ENCODE measurements at regions not wholly inside any gene's neighbourhood (a gene's known extent, or its start where the extent isn't known, plus 50 kb on each side); places are given as distances from the start of the nearest gene placed in this dataset.

GRCh38 chr2:128642316-128642715 lies 323.6 kb upstream of the HS6ST1 start:
- no peak for ATAC-seq
- Mint-ChIP-seq H3K27ac (no peak overlapping the region), H3K27me3 (peaks cover 11% of the 10 kb centered on the region), H3K4me1 (no peaks in the 10 kb centered on the region), H3K9me3 (no peaks in the 10 kb centered on the region), H3K4me3 (no peak overlapping the region), H3K36me3 (no peaks in the 10 kb centered on the region)

GRCh38 chr2:128642821-128643220 lies 324.2 kb upstream of the HS6ST1 start:
- ATAC-seq, result no peak
- Mint-ChIP-seq H3K4me1 (no peaks in the 10 kb centered on the region), H3K27me3 (peaks cover 6% of the 10 kb centered on the region), H3K36me3 (no peaks in the 10 kb centered on the region), H3K9me3 (no peaks in the 10 kb centered on the region), H3K27ac (no peak overlapping the region), H3K4me3 (no peak overlapping the region)

- Mint-ChIP-seq H3K27me3 (peaks cover under 1% of the 10 kb centered on the region), H3K36me3 (no peaks in the 10 kb centered on the region), H3K27ac (no peak overlapping the region), H3K4me3 (no peak overlapping the region), H3K4me1 (no peaks in the 10 kb centered on the region), H3K9me3 (no peaks in the 10 kb centered on the region)
- no peak for ATAC-seq
These were observed 324.8 kb upstream of the HS6ST1 start for GRCh38 chr2:128643221-128644065.

- Mint-ChIP-seq H3K36me3 (no peaks in the 10 kb centered on the region), H3K9me3 (no peaks in the 10 kb centered on the region), H3K4me1 (no peaks in the 10 kb centered on the region), H3K4me3 (no peak overlapping the region), H3K27ac (no peak overlapping the region), H3K27me3 (no peaks in the 10 kb centered on the region)
- ATAC-seq, result no peak
These were observed 325.5 kb upstream of the HS6ST1 start for GRCh38 chr2:128644156-128644555.

GRCh38 chr2:128644718-128645256 lies 326.1 kb upstream of the HS6ST1 start:
- Mint-ChIP-seq H3K27ac (no peak overlapping the region), H3K36me3 (no peaks in the 10 kb centered on the region), H3K9me3 (no peaks in the 10 kb centered on the region), H3K27me3 (no peaks in the 10 kb centered on the region), H3K4me1 (no peaks in the 10 kb centered on the region), H3K4me3 (no peak overlapping the region)
- ATAC-seq, result no peak

- no peak for ATAC-seq
- H3K27me3 Mint-ChIP-seq, result no peaks in the 10 kb centered on the region
These were observed 327.0 kb upstream of the HS6ST1 start for GRCh38 chr2:128645631-128646030.

GRCh38 chr2:128646091-128646490 lies 327.4 kb upstream of the HS6ST1 start:
- Mint-ChIP-seq H3K27me3 (no peaks in the 10 kb centered on the region), H3K36me3 (no peaks in the 10 kb centered on the region), H3K4me3 (no peak overlapping the region), H3K9me3 (no peaks in the 10 kb centered on the region), H3K27ac (no peak overlapping the region), H3K4me1 (no peaks in the 10 kb centered on the region)
- ATAC-seq, result no peak

More at GRCh38 chr2:128645631-128646030, 327.0 kb upstream of the HS6ST1 start:
- Mint-ChIP-seq H3K4me3 (no peak overlapping the region), H3K4me1 (no peaks in the 10 kb centered on the region), H3K9me3 (no peaks in the 10 kb centered on the region), H3K36me3 (no peaks in the 10 kb centered on the region), H3K27ac (no peak overlapping the region)

- no peaks in the 10 kb centered on the region for H3K4me1 Mint-ChIP-seq
- H3K27me3 Mint-ChIP-seq, result no peaks in the 10 kb centered on the region
- H3K27ac Mint-ChIP-seq, result no peak overlapping the region
- H3K4me3 Mint-ChIP-seq, result no peak overlapping the region
- ATAC-seq, result no peak
- no peaks in the 10 kb centered on the region for H3K36me3 Mint-ChIP-seq
- no peaks in the 10 kb centered on the region for H3K9me3 Mint-ChIP-seq
These were observed 328.0 kb upstream of the HS6ST1 start for GRCh38 chr2:128646691-128647090.

GRCh38 chr2:128651000-128651399 lies 332.3 kb upstream of the HS6ST1 start:
- Mint-ChIP-seq H3K4me3 (no peak overlapping the region), H3K36me3 (peaks cover 5% of the 10 kb centered on the region), H3K27me3 (no peaks in the 10 kb centered on the region), H3K27ac (no peak overlapping the region), H3K4me1 (peaks cover 25% of the 10 kb centered on the region), H3K9me3 (peaks cover 3% of the 10 kb centered on the region)
- ATAC-seq, result no peak

- Mint-ChIP-seq H3K4me3 (no peak overlapping the region), H3K36me3 (peaks cover 11% of the 10 kb centered on the region), H3K4me1 (peaks cover 25% of the 10 kb centered on the region), H3K9me3 (peaks cover 7% of the 10 kb centered on the region), H3K27ac (peak overlapping the region; percentile 15), H3K27me3 (no peaks in the 10 kb centered on the region)
- ATAC-seq, result peak; percentile 79
These were observed 335.7 kb upstream of the HS6ST1 start for GRCh38 chr2:128654408-128654807.

- H3K27me3 Mint-ChIP-seq, result peaks cover 33% of the 10 kb centered on the region
- peaks cover 7% of the 10 kb centered on the region for H3K9me3 Mint-ChIP-seq
- H3K27ac Mint-ChIP-seq, result no peak overlapping the region
- no peak overlapping the region for H3K4me3 Mint-ChIP-seq
- H3K36me3 Mint-ChIP-seq, result peaks cover 12% of the 10 kb centered on the region
- peaks cover under 1% of the 10 kb centered on the region for H3K4me1 Mint-ChIP-seq
- no peak for ATAC-seq
These were observed 342.2 kb upstream of the HS6ST1 start for GRCh38 chr2:128660836-128661235.

- peaks cover 12% of the 10 kb centered on the region for H3K36me3 Mint-ChIP-seq
- no peaks in the 10 kb centered on the region for H3K4me1 Mint-ChIP-seq
- peaks cover 37% of the 10 kb centered on the region for H3K27me3 Mint-ChIP-seq
- peaks cover 7% of the 10 kb centered on the region for H3K9me3 Mint-ChIP-seq
- no peak for ATAC-seq
- H3K4me3 Mint-ChIP-seq, result no peak overlapping the region
- H3K27ac Mint-ChIP-seq, result no peak overlapping the region
These were observed 342.6 kb upstream of the HS6ST1 start for GRCh38 chr2:128661311-128661710.

GRCh38 chr2:128662051-128662471 lies 343.4 kb upstream of the HS6ST1 start:
- no peak for ATAC-seq
- H3K27me3 Mint-ChIP-seq, result peaks cover 45% of the 10 kb centered on the region

GRCh38 chr2:128663371-128664050 lies 344.8 kb upstream of the HS6ST1 start:
- peaks cover 3% of the 10 kb centered on the region for H3K9me3 Mint-ChIP-seq
- no peak for ATAC-seq
- H3K4me3 Mint-ChIP-seq, result no peak overlapping the region
- no peaks in the 10 kb centered on the region for H3K4me1 Mint-ChIP-seq
- H3K27me3 Mint-ChIP-seq, result peaks cover 59% of the 10 kb centered on the region
- no peak overlapping the region for H3K27ac Mint-ChIP-seq
- H3K36me3 Mint-ChIP-seq, result peaks cover 6% of the 10 kb centered on the region

More at GRCh38 chr2:128662051-128662471, 343.4 kb upstream of the HS6ST1 start:
- no peak overlapping the region for H3K27ac Mint-ChIP-seq
- H3K9me3 Mint-ChIP-seq, result peaks cover 7% of the 10 kb centered on the region
- H3K4me3 Mint-ChIP-seq, result no peak overlapping the region
- H3K4me1 Mint-ChIP-seq, result no peaks in the 10 kb centered on the region
- peaks cover 12% of the 10 kb centered on the region for H3K36me3 Mint-ChIP-seq

- no peak for ATAC-seq
- Mint-ChIP-seq H3K27me3 (peaks cover 69% of the 10 kb centered on the region), H3K27ac (no peak overlapping the region), H3K9me3 (peaks cover 3% of the 10 kb centered on the region), H3K36me3 (peaks cover 5% of the 10 kb centered on the region), H3K4me3 (no peak overlapping the region), H3K4me1 (no peaks in the 10 kb centered on the region)
These were observed 345.9 kb upstream of the HS6ST1 start for GRCh38 chr2:128664499-128664971.

Measured in stimulated activated memory B cell treated with anti-CD40 and anti-IgM and Interleukin-4, amounts not matched to agents 10 μg/mL and 1 μg/mL and 100 μg/mL, for 72 hours (primary cell).